SK-N-SH (cell line): ENCODE measurements at regions not wholly inside any gene's neighbourhood (a gene's known extent, or its start where the extent isn't known, plus 50 kb on each side); places are given as distances from the start of the nearest gene placed in this dataset.

ENCODE experiments used
- MXI1 ChIP-seq: IDR thresholded peaks from 2 replicates; pipeline ENCODE4 v1.6.1; 2012; ENCODE audit warnings: mild to moderate bottlenecking, low read depth, low read length, improper control_type of control experiment
- TF ChIP-seq, protein P1 (sequence below): IDR thresholded peaks from 2 replicates; pipeline ENCODE4 v1.4.0; 2012; ENCODE audit warnings: low read depth
- TF ChIP-seq, protein P2 (sequence below): fragments of 200-600 bp; sonication (generic); IDR thresholded peaks from 2 replicates; pipeline ENCODE4 v1.6.1; 2017; ENCODE audit warnings: antibody characterized with exemption, mild to moderate bottlenecking, moderate library complexity

DNA sequence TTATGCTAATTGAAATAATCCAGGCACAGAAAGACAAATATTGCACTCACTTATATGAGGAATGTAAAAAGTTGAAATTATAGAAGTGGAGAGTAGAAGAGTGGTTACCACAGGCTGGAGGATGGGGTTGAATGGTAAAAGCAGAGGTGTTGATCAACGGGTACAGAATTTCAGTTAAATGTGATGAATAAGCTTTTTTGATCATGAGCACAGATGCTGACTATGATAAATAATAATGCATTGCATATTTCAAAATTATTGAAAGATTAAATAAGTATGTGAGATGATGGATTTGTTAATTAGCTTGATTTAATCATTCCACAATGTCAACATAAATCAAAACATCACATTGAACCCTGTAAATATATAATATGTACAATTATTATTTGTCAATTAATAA is 213.1 kb downstream of the DCAF12L2 start:
- TF ChIP-seq, protein P1, sequence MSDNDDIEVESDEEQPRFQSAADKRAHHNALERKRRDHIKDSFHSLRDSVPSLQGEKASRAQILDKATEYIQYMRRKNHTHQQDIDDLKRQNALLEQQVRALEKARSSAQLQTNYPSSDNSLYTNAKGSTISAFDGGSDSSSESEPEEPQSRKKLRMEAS, result no peak
- TF ChIP-seq, protein P2, sequence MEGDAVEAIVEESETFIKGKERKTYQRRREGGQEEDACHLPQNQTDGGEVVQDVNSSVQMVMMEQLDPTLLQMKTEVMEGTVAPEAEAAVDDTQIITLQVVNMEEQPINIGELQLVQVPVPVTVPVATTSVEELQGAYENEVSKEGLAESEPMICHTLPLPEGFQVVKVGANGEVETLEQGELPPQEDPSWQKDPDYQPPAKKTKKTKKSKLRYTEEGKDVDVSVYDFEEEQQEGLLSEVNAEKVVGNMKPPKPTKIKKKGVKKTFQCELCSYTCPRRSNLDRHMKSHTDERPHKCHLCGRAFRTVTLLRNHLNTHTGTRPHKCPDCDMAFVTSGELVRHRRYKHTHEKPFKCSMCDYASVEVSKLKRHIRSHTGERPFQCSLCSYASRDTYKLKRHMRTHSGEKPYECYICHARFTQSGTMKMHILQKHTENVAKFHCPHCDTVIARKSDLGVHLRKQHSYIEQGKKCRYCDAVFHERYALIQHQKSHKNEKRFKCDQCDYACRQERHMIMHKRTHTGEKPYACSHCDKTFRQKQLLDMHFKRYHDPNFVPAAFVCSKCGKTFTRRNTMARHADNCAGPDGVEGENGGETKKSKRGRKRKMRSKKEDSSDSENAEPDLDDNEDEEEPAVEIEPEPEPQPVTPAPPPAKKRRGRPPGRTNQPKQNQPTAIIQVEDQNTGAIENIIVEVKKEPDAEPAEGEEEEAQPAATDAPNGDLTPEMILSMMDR, result no peak
- TF ChIP-seq MXI1, result no peak
